ENCODE measurements at regions not wholly inside any gene's neighbourhood (a gene's known extent, or its start where the extent isn't known, plus 50 kb on each side); places are given as distances from the start of the nearest gene placed in this dataset.

- TF ChIP-seq POLR2AphosphoS5 (IDR thresholded peaks at IDR 0.05): no peak
- TF ChIP-seq CTCF (IDR thresholded peaks at IDR 0.05): no peak
- TF ChIP-seq POLR2A (IDR thresholded peaks at IDR 0.05): no peak
Observed at GRCh38 chr3:95162794-95163193, 1099.9 kb downstream of the NSUN3 start.
